Cardiac fibroblast (primary cell): ENCODE measurements at regions not wholly inside any gene's neighbourhood (a gene's known extent, or its start where the extent isn't known, plus 50 kb on each side); places are given as distances from the start of the nearest gene placed in this dataset.

Experiments used
- DNase-seq, 2 donors: peaks; one replicate each; pipeline versions ENCODE4 v3.0.0 to v3.0.0-alpha.2; 2010; ENCODE audit warnings: low read depth in 2 of 2
- H3K4me3 ChIP-seq, 2 donors: replicated peaks in 1 of 2; 1 replicate in 1 of 2; 2 replicates in 1 of 2; pipeline ENCODE4 v1.5.1; 2011; ENCODE audit warnings: low read depth in 2 of 2, low read length in 2 of 2, mild to moderate bottlenecking in 2 of 2, moderate library complexity in 1 of 2
- TF ChIP-seq, protein P1 (sequence below): IDR thresholded peaks from one replicate; pipeline ENCODE4 v1.5.1; 2011; ENCODE audit warnings: low read depth, mild to moderate bottlenecking, low read length, inconsistent platforms

DNA sequence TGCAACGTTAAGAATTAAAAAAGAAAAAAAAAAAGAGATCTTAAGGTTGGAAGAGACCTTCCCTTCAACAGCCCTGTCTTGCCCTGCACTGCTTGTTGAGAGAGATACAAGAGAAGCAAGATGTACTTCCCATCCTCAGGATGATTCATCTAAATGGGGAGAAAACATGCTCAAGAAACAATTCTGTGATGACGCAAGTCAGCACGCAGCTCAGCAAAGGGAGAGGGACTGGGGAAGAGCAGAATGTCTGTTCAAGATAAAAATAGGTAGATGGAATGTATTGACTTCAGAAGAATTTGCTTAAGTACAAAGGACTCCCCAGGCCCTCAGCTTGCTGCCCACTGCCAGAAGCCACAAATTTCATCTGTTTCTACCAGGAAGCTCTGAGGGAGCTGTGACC lies 198.2 kb upstream of the SPRED2 start:
- H3K4me3 ChIP-seq, result no peak overlapping the region
- TF ChIP-seq, protein P1, sequence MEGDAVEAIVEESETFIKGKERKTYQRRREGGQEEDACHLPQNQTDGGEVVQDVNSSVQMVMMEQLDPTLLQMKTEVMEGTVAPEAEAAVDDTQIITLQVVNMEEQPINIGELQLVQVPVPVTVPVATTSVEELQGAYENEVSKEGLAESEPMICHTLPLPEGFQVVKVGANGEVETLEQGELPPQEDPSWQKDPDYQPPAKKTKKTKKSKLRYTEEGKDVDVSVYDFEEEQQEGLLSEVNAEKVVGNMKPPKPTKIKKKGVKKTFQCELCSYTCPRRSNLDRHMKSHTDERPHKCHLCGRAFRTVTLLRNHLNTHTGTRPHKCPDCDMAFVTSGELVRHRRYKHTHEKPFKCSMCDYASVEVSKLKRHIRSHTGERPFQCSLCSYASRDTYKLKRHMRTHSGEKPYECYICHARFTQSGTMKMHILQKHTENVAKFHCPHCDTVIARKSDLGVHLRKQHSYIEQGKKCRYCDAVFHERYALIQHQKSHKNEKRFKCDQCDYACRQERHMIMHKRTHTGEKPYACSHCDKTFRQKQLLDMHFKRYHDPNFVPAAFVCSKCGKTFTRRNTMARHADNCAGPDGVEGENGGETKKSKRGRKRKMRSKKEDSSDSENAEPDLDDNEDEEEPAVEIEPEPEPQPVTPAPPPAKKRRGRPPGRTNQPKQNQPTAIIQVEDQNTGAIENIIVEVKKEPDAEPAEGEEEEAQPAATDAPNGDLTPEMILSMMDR, result no peak
- peak; percentile 71 to 91 for DNase-seq

DNA sequence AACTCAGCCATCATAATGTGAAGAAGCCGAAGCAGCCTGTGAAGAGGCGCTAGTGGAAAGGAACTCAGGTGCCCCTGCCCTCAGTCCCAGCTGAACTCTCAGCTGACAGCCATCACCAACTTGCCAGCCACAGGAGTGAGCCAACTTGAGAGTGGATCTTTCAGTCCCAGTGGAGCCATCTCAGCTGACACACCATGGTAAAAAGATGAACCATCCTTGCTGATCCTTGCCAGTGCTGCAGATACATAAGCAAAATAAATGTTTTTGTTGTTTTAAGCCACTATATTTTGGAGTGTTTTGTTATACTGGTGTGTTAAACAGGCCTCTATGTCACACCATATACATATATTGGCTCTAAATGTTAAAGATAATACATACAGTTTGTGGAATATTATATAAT lies 195.8 kb upstream of the SPRED2 start:
- TF ChIP-seq, protein P1, result no peak
- no peak overlapping the region for H3K4me3 ChIP-seq
- DNase-seq, result no peak

DNA sequence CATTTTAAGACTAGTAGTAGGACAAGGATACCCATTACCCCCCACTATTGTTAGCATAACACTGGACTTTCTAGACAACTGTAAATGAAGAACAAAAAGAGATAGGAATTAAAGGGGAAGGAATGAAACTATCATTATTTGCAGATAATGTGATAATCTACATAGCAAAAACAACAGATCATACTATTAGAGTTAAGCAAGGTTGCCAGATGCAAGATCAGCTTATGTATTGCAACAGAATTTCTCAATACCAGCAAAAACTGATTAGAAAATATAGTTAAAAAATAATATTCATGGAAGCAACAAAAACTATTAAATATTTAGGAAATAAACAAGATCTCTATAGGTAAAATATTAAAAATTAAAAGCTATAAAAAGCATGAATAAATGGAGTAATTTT lies 194.4 kb upstream of the SPRED2 start:
- DNase-seq, result no peak
- no peak overlapping the region for H3K4me3 ChIP-seq
- TF ChIP-seq, protein P1, result no peak

DNA sequence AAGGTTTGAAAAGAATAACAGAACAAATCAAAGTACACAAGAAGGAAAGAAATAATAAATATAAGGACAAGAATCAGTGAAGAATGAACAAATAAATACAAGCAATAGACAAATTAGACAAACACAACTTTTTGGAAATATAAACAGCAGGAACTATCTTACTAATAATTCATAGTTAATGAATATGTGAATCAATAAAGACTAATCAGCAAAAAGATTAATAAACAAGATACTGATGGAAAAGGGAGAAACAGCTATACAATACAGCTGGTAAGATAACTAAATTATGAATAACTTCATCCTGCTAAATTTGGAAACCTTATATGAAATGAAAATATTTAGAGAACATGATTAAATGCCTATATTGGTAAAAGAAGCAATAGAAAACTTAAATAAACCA lies 193.6 kb upstream of the SPRED2 start:
- no peak overlapping the region for H3K4me3 ChIP-seq
- no peak for DNase-seq
- TF ChIP-seq, protein P1, result no peak

DNA sequence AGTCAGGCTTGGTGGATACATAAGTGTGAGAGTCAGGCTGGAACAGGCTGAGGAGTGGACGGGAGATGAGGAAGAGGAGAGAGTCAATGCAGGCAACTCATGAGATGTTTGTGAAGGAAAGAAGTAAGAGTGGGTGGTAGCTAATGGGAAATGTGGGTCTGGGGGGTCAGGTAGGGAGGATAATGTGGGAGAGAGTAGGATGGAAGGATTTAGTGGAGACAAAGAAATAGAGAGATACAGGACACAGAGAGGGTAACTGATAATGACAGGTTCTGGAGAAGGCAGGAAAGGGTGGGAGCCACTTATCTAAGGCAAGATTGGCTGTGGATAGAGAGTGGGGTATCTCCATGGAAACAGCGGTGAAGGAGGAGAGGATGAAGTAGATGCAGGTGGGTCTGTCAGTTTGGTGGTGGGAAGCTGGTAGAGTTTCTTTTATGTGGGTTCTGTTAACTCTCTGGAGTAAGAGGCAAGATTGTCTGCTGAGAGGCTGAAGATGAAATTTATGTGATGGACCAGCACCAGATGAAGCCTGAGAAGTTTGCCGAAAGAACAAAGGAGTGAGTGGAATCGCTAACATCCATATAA lies 190.6 kb upstream of the SPRED2 start:
- no peak overlapping the region for H3K4me3 ChIP-seq
- TF ChIP-seq, protein P1, result no peak
- DNase-seq, result no peak

DNA sequence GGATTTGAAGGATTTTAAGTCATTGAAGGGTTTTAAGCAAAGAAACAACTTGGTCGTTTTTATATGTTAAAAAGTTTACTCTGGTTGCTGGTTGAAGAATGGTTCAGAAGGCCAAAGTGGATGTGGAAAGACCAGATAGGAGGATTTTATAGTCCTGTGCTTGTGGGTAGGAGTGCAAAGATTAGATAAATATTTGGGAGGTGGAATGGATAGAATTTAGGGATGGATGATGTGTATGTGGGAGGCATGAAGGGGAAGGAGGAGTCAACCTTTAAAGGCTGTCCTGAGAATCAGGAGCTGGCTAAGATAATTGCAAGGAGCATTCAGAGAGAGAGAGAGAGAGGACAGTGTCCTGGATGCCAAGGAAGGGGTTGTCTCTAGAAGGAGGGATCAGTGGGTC lies 190.1 kb upstream of the SPRED2 start:
- no peak overlapping the region for H3K4me3 ChIP-seq
- TF ChIP-seq, protein P1, result no peak
- DNase-seq, result no peak

GRCh38 chr2:65620524-65620923 lies 188.1 kb upstream of the SPRED2 start:
- TF ChIP-seq, protein P1, result no peak
- DNase-seq, result no peak
- H3K4me3 ChIP-seq, result no peak overlapping the region
